GM12878 (cell line): ENCODE measurements at regions not wholly inside any gene's neighbourhood (a gene's known extent, or its start where the extent isn't known, plus 50 kb on each side); places are given as distances from the start of the nearest gene placed in this dataset.

Source experiments
- CTCF ChIP-seq, 3 experiments: IDR thresholded peaks in 2 of 3; conservative IDR thresholded peaks in 1 of 3; 2 replicates each; pipeline ENCODE4 v1.5.1; 2011; ENCODE audit warnings: low read depth in 3 of 3, low read length in 3 of 3, mild to moderate bottlenecking in 3 of 3, control low read depth in 2 of 3, moderate library complexity in 2 of 3, inconsistent platforms in 1 of 3, mixed read lengths in 1 of 3; ENCODE audit not compliant: control insufficient read depth in 2 of 3, insufficient read depth in 1 of 3; ENCODE audit errors: extremely low read depth in 1 of 3
- MXI1 ChIP-seq: fragments of 150-350 bp; IDR thresholded peaks from 2 replicates; pipeline ENCODE4 v1.6.1; 2011; ENCODE audit warnings: low read depth, mild to moderate bottlenecking, inconsistent platforms, low read length, improper control_type of control experiment
- POLR2A ChIP-seq: IDR thresholded peaks from 2 replicates; pipeline ENCODE4 v1.6.1; 2011; ENCODE audit warnings: low read depth, mild to moderate bottlenecking, low read length
- POLR2AphosphoS5 ChIP-seq: IDR thresholded peaks from 2 replicates; pipeline ENCODE4 v1.6.1; 2011; ENCODE audit warnings: mild to moderate bottlenecking, low read length, inconsistent platforms
- RCOR1 ChIP-seq: conservative IDR thresholded peaks from 2 replicates; pipeline ENCODE4 v1.6.1; 2012; ENCODE audit warnings: low read depth, low read length, improper control_type of control experiment

- TF ChIP-seq MXI1 (no peak), POLR2AphosphoS5 (no peak), RCOR1 (no peak), POLR2A (no peak), CTCF (IDR thresholded peaks at IDR 0.05 in 2 of 3, conservative IDR thresholded peaks at IDR 0.05 in 1 of 3; ENCODE audit: control insufficient read depth in 2 of 3, extremely low read depth in 1 of 3, insufficient read depth in 1 of 3, low read depth in 3 of 3, low read length in 3 of 3) (no peak)
Observed at GRCh38 chr12:115694564-115694963, 582.9 kb downstream of the MED13L start.
